IPS DF 6.9 (cell line): ENCODE measurements at regions not wholly inside any gene's neighbourhood (a gene's known extent, or its start where the extent isn't known, plus 50 kb on each side); places are given as distances from the start of the nearest gene placed in this dataset.

Experiments used
- DNase-seq: peaks from one replicate; pipeline ENCODE4 v3.0.0-alpha.2; 2013; ENCODE audit warnings: low read depth, low spot score
- H3K27ac ChIP-seq: one replicate; pipeline ENCODE4 v1.5.1; 2013; ENCODE audit warnings: low read length, control low read depth
- H3K27me3 ChIP-seq: 2 replicates; pipeline ENCODE4 v1.6.1; 2013; ENCODE audit warnings: mild to moderate bottlenecking, low read length; ENCODE audit not compliant: control insufficient read depth, insufficient read depth
- H3K36me3 ChIP-seq: 2 replicates; pipeline ENCODE4 v1.6.1; 2013; ENCODE audit warnings: low read length; ENCODE audit not compliant: control insufficient read depth, insufficient read depth
- H3K4me1 ChIP-seq: 2 replicates; pipeline ENCODE4 v1.6.1; 2013; ENCODE audit warnings: low read length; ENCODE audit not compliant: control insufficient read depth, insufficient read depth
- H3K4me3 ChIP-seq: 2 replicates; pipeline ENCODE4 v1.5.1; 2013; ENCODE audit warnings: mild to moderate bottlenecking, low read length
- H3K9me3 ChIP-seq: 2 replicates; pipeline ENCODE4 v1.6.1; 2013; ENCODE audit warnings: low read length, inconsistent platforms; ENCODE audit not compliant: control insufficient read depth, insufficient read depth
- WGBS: extraction: QIAGEN DNeasy Blood & Tissue Kit; methylation state at CpG from one replicate; pipeline ENCODE4 v1.1.7; 2013; ENCODE audit warnings: mixed read lengths, missing lambda C conversion rate; ENCODE audit not compliant: insufficient read length, insufficient coverage; 5-methylcytosine and 5-hydroxymethylcytosine counted together

GRCh38 chr10:5305374-5305773, 59.4 kb upstream of the UCN3 start:
- no CpG with 5 or more reads among the region's 7 CpGs for WGBS

GRCh38 chr10:5310914-5311313, 53.9 kb upstream of the UCN3 start:
- no peak for DNase-seq
- no peak overlapping the region for H3K4me3 ChIP-seq
- no peaks in the 10 kb centered on the region for H3K4me1 ChIP-seq
- H3K27ac ChIP-seq = no peak overlapping the region
- H3K9me3 ChIP-seq = no peaks in the 10 kb centered on the region
- no peaks in the 10 kb centered on the region for H3K27me3 ChIP-seq
- no peaks in the 10 kb centered on the region for H3K36me3 ChIP-seq
- no CpG with 5 or more reads among the region's 3 CpGs for WGBS

More at GRCh38 chr10:5305374-5305773, 59.4 kb upstream of the UCN3 start:
- no peaks in the 10 kb centered on the region for H3K36me3 ChIP-seq
- H3K4me3 ChIP-seq = no peak overlapping the region
- no peaks in the 10 kb centered on the region for H3K27me3 ChIP-seq
- no peak for DNase-seq
- no peaks in the 10 kb centered on the region for H3K4me1 ChIP-seq
- no peak overlapping the region for H3K27ac ChIP-seq
- no peaks in the 10 kb centered on the region for H3K9me3 ChIP-seq

- Histone ChIP-seq H3K9me3 (no peaks in the 10 kb centered on the region), H3K36me3 (no peaks in the 10 kb centered on the region), H3K4me3 (no peak overlapping the region), H3K4me1 (no peaks in the 10 kb centered on the region), H3K27ac (no peak overlapping the region), H3K27me3 (no peaks in the 10 kb centered on the region)
- DNase-seq = no peak
- WGBS = no CpG with 5 or more reads among the region's 1 CpG
Observed at GRCh38 chr10:5311617-5312016, 53.1 kb upstream of the UCN3 start.

- no peak overlapping the region for H3K27ac ChIP-seq
- WGBS = no CpG with 5 or more reads among the region's 5 CpGs
- no peaks in the 10 kb centered on the region for H3K4me1 ChIP-seq
Observed at GRCh38 chr10:5314840-5315239, 49.9 kb upstream of the UCN3 start.

More at GRCh38 chr10:5314840-5315239, 49.9 kb upstream of the UCN3 start:
- DNase-seq = no peak
- no peaks in the 10 kb centered on the region for H3K27me3 ChIP-seq
- H3K36me3 ChIP-seq = no peaks in the 10 kb centered on the region
- H3K4me3 ChIP-seq = no peak overlapping the region
- H3K9me3 ChIP-seq = no peaks in the 10 kb centered on the region
